Body of pancreas (tissue), 4 donors: ENCODE measurements at regions not wholly inside any gene's neighbourhood (a gene's known extent, or its start where the extent isn't known, plus 50 kb on each side); places are given as distances from the start of the nearest gene placed in this dataset.
A peak's percentile ranks its signal among the peaks of the same experiment; 100 is the strongest.

ENCODE experiments used
- ATAC-seq: fragments of 150-250 bp; one replicate; pipeline ENCODE4 v1.9.1; 2016
- DNase-seq, 4 donors: peaks; one replicate each; pipeline ENCODE4 v3.0.0-alpha.2; 2019
- H3K27ac ChIP-seq, 4 donors: fragments of 200-600 bp; sonication (generic); 1 replicate in 3 of 4; 2 replicates in 1 of 4; pipeline versions ENCODE4 v1.5.1 to v1.6.1; 2016 to 2019; ENCODE audit warnings: mild to moderate bottlenecking in 1 of 4, mixed read lengths in 1 of 4, moderate library complexity in 1 of 4
- H3K27me3 ChIP-seq, 2 donors: fragments of 200-600 bp; sonication (generic); one replicate each; pipeline ENCODE4 v1.6.0; 2016; ENCODE audit warnings: mild to moderate bottlenecking in 1 of 2
- H3K36me3 ChIP-seq, 2 donors: fragments of 200-600 bp; sonication (generic); replicated peaks in 1 of 2; 2 replicates each; pipeline ENCODE4 v1.5.1; 2016; ENCODE audit warnings: low read depth in 2 of 2; ENCODE audit not compliant: insufficient read depth in 1 of 2
- H3K4me1 ChIP-seq: fragments of 200-600 bp; sonication (generic); one replicate; pipeline ENCODE4 v1.6.0; 2016
- H3K4me3 ChIP-seq, 2 donors: fragments of 200-600 bp; sonication (generic); 1 replicate in 1 of 2; 2 replicates in 1 of 2; pipeline ENCODE4 v1.5.1; 2016 to 2019
- H3K9me3 ChIP-seq, 3 donors: fragments of 200-600 bp; sonication (generic); 1 replicate in 2 of 3; 2 replicates in 1 of 3; pipeline ENCODE4 v1.5.1; 2016
- POLR2A ChIP-seq, 3 donors: fragments of 450-650 bp; IDR thresholded peaks; one replicate each; pipeline ENCODE4 v1.6.1; 2016; ENCODE audit warnings: antibody characterized with exemption in 3 of 3, mild to moderate bottlenecking in 2 of 3
- WGBS, 2 donors: methylation state at CpG; one replicate each; pipeline ENCODE4 v1.1.5; 2017; 5-methylcytosine and 5-hydroxymethylcytosine counted together
- intact Hi-C: fragments of 100-400 bp; cut with DNase I; formaldehyde crosslinking; loops from one replicate; pipeline ENCODE4 v1.15.1; 2023
- TF ChIP-seq, protein P1 (sequence below), 7 experiments: fragments of 450-650 bp in 4 of 7; fragments of 200-600 bp in 3 of 7; sonication (generic) in 3 of 7; IDR thresholded peaks; one replicate each; pipeline ENCODE4 v1.5.1; 2016 to 2019; ENCODE audit warnings: antibody characterized with exemption in 7 of 7

DNA sequence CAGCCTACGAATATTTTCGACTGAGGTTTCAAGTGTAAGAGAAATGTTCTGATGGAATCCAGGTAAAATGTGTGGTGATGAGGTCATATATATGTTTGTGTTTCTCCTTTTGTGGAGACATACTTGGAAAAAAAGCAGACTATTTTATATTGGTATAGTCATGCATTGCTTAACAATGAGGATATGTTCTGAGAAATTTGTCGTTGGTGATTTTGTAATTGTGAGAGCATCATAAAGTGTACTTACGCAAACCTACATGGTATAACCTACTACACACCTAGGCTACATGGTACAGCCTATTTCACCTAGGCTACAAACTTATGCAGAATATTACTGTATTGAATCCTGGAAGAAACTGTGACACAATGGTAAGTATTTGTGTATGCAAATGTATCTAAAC, 1849.9 kb upstream of the CELF4 start:
- intact Hi-C loops, result no loop called here
- no peaks in the 10 kb centered on the region for H3K27me3 ChIP-seq
- WGBS, 2 donors, result 63 to 79% methylated on average over 4 of the region's 4 CpGs
- H3K4me1 ChIP-seq, result no peaks in the 10 kb centered on the region
- no peak for DNase-seq
- no peaks in the 10 kb centered on the region for H3K36me3 ChIP-seq
- H3K9me3 ChIP-seq, result no peaks in the 10 kb centered on the region
- ATAC-seq, result no peak
- no peak overlapping the region for H3K4me3 ChIP-seq
- no peak overlapping the region for H3K27ac ChIP-seq
- no peak for TF ChIP-seq POLR2A (IDR thresholded peaks at IDR 0.05)
- TF ChIP-seq, protein P1, sequence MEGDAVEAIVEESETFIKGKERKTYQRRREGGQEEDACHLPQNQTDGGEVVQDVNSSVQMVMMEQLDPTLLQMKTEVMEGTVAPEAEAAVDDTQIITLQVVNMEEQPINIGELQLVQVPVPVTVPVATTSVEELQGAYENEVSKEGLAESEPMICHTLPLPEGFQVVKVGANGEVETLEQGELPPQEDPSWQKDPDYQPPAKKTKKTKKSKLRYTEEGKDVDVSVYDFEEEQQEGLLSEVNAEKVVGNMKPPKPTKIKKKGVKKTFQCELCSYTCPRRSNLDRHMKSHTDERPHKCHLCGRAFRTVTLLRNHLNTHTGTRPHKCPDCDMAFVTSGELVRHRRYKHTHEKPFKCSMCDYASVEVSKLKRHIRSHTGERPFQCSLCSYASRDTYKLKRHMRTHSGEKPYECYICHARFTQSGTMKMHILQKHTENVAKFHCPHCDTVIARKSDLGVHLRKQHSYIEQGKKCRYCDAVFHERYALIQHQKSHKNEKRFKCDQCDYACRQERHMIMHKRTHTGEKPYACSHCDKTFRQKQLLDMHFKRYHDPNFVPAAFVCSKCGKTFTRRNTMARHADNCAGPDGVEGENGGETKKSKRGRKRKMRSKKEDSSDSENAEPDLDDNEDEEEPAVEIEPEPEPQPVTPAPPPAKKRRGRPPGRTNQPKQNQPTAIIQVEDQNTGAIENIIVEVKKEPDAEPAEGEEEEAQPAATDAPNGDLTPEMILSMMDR (IDR thresholded peaks at IDR 0.05), result no peak

DNA sequence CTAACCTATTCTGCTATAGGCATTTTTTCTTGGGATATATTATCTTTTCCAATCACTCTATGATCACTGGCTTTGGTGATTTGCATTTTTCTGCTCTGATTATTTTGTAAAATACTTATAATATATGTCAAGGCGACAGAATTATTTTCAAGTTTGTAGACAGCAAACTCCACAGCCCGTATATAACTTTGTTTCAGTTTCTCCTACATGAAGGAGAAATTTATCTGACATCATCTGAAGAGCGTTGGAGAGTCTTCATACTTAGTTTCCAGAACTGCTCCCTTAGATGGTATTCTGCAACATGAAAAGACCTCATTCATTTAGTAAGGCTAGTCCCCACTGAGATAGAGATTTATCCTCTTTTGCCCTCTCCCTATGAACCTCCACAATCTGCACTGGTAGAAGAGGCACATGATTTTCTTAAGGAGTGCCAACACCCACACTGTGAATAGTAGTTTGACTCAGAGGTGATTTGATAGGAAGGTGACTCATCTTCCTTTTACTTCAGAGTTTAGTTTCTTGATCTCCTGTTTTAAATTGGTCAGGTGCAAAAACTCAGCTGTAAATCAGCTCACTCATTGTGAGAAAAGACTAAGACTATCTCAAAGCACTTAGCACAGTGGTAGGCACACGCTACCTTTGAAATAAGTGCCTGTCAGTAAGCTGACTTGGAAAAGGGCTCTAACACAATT, 1848.6 kb upstream of the CELF4 start:
- Histone ChIP-seq H3K4me1 (no peaks in the 10 kb centered on the region), H3K9me3 (no peaks in the 10 kb centered on the region), H3K4me3 (no peak overlapping the region), H3K36me3 (no peaks in the 10 kb centered on the region), H3K27ac (no peak overlapping the region), H3K27me3 (no peaks in the 10 kb centered on the region)
- intact Hi-C loops, result no loop called here
- ATAC-seq (no peak), DNase-seq (no peak)
- TF ChIP-seq, protein P1 (IDR thresholded peaks at IDR 0.05), result no peak
- TF ChIP-seq POLR2A (IDR thresholded peaks at IDR 0.05), result no peak
- WGBS, 2 donors, result 74 to 85% methylated on average over 4 of the region's 4 CpGs

DNA sequence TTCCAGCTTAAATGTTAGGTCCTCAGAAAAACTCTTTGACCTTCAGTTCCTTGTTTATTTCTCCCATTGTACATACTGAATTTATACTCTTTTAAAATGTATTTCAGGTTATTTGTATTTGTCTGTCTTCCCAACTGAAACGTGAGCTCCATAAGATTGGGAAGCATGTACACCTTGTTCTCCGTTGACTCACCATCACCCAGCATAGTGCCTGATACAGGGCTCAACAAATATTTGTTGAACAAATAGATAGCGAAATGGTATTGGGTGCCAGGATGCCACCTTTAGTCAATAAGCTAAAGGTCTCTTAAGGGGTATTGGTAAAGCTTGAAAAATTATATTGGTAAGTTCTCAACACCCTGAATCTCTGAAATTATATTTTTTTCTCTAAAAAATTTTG, 1841.3 kb upstream of the CELF4 start:
- intact Hi-C loops, result no loop called here
- TF ChIP-seq, protein P1 (IDR thresholded peaks at IDR 0.05), result no peak
- TF ChIP-seq POLR2A (IDR thresholded peaks at IDR 0.05), result no peak
- Histone ChIP-seq H3K4me3 (no peak overlapping the region), H3K27ac (no peak overlapping the region), H3K36me3 (no peaks in the 10 kb centered on the region), H3K27me3 (no peaks in the 10 kb centered on the region), H3K4me1 (no peaks in the 10 kb centered on the region), H3K9me3 (no peaks in the 10 kb centered on the region)
- ATAC-seq (no peak), DNase-seq (peak in 2 of 4 donors; percentile 8 to 10)
- 31 to 37% methylated on average over 3 of the region's 3 CpGs for WGBS, 2 donors

DNA sequence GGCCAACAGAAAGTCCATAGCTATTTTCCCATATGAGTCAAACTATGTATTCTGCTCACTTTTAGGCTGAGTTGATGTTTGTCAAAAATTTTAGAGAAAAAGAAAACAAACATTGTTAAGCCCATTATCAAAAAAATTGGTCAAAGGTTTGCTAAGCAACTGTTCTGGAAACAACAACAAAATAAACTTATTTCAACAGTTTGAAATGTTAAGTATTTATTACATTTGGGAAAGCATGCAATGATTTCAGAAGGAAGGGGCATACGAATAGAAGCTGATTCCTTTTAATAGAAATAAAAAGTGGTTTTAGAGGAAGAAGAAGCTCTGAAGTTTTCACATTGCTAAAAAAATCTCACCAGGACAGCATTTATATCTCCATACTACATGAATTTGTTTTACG, 1837.5 kb upstream of the CELF4 start:
- WGBS, 2 donors, result 78 to 81% methylated on average over 2 of the region's 2 CpGs
- TF ChIP-seq, protein P1 (IDR thresholded peaks at IDR 0.05), result no peak
- TF ChIP-seq POLR2A (IDR thresholded peaks at IDR 0.05), result no peak
- ATAC-seq (no peak), DNase-seq (no peak)
- no peaks in the 10 kb centered on the region for H3K9me3 ChIP-seq
- no peak overlapping the region for H3K4me3 ChIP-seq
- H3K27me3 ChIP-seq, result no peaks in the 10 kb centered on the region
- H3K4me1 ChIP-seq, result no peaks in the 10 kb centered on the region
- no peak overlapping the region for H3K27ac ChIP-seq
- intact Hi-C loops, result no loop called here
- no peaks in the 10 kb centered on the region for H3K36me3 ChIP-seq

DNA sequence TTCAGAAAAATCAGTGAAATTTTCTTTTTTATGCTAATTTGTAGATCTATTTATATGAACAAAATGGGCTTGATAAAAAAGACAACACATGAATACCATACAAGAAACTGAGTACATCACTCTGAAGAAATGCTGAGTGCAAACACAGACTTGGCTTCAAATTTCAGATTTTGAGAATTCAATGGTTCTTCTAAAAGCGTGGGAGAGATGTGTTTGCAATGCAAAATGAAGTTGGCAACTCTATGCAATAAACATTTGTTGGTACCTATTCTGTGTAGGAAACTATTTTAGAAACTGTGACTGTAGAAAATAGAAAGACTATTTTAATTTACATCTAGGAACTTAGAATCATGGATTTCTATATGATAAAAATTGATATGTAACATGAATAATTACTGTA, 1834.1 kb upstream of the CELF4 start:
- Histone ChIP-seq H3K4me1 (no peaks in the 10 kb centered on the region), H3K36me3 (no peaks in the 10 kb centered on the region), H3K9me3 (no peaks in the 10 kb centered on the region), H3K27me3 (no peaks in the 10 kb centered on the region), H3K27ac (no peak overlapping the region), H3K4me3 (no peak overlapping the region)
- intact Hi-C loops, result no loop called here
- no peak for TF ChIP-seq POLR2A (IDR thresholded peaks at IDR 0.05)
- TF ChIP-seq, protein P1 (IDR thresholded peaks at IDR 0.05), result no peak
- no peak for DNase-seq
- WGBS, 2 donors, result 69 to 90% methylated on average over 1 of the region's 1 CpG
- ATAC-seq, result no peak
